ENCODE measurements at regions not wholly inside any gene's neighbourhood (a gene's known extent, or its start where the extent isn't known, plus 50 kb on each side); places are given as distances from the start of the nearest gene placed in this dataset.

DNA sequence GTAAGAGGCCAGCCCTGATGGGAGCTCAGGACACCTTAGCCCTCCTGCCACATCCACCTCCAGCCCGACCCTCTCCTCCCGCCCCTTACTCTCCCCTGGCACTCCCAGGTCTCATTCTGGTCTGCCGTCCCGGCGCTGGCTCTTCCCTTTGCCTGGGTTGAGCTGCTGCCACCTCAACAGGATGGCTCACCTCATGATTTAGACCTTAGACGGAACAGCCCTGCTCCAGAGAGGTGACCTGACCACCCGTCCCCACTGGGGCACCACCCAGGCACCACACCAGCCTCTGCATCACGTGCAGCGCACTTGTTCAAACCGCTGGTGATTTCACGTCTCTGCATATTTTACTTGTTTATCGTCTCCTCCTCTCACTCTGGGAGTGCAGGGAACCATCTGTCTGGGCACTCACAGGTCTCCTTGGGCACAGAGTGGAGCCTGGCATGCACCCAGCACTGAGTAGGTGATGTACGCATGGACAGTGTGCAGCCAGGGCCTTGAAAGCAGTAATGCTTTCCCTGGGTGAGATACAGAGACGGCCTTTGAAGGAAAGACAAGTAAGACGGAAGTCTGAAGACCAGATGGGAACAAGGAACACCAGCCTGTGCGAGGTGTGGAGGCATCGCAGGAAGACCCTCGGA, 183.1 kb downstream of the KATNAL1 start:
- Mint-ChIP-seq H3K36me3 (ENCODE audit: low read depth) (peaks cover 1% of the 10 kb centered on the region), H3K4me1 (ENCODE audit: low read depth) (peaks cover 29% of the 10 kb centered on the region), H3K4me3 (no peak overlapping the region), H3K9me3 (no peaks in the 10 kb centered on the region), H3K27me3 (ENCODE audit: insufficient read depth) (peaks cover 2% of the 10 kb centered on the region), H3K27ac (no peak overlapping the region)
- intact Hi-C loops (cut with micrococcal nuclease) = no loop called here
- DNase-seq (ENCODE audit: low spot score) = no peak

DNA sequence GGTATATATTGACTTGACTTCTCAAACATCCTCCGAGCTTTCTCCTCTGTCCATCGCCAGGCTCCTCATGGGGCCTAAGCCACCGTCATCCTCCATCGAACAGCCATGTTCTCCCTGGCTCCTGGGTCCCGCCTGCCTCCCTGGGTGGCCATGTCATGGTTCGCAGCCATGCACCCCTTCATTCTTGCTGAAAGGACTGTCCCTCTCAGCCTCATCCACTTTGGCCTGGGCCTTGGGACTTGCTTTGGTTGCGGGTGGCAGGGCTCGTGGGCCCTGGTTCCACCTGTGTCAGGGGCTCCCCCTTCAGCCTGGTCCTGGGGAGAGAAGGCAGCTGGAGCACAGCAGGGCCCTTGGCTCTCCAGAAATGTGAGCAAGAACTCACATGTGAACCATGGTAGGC, 183.8 kb downstream of the KATNAL1 start:
- DNase-seq (ENCODE audit: low spot score) = no peak
- intact Hi-C loops (cut with micrococcal nuclease) = no loop called here
- Mint-ChIP-seq H3K4me3 (no peak overlapping the region), H3K9me3 (no peaks in the 10 kb centered on the region), H3K27ac (no peak overlapping the region), H3K27me3 (ENCODE audit: insufficient read depth) (peaks cover 2% of the 10 kb centered on the region), H3K4me1 (ENCODE audit: low read depth) (peaks cover 34% of the 10 kb centered on the region), H3K36me3 (ENCODE audit: low read depth) (peaks cover 1% of the 10 kb centered on the region)

DNA sequence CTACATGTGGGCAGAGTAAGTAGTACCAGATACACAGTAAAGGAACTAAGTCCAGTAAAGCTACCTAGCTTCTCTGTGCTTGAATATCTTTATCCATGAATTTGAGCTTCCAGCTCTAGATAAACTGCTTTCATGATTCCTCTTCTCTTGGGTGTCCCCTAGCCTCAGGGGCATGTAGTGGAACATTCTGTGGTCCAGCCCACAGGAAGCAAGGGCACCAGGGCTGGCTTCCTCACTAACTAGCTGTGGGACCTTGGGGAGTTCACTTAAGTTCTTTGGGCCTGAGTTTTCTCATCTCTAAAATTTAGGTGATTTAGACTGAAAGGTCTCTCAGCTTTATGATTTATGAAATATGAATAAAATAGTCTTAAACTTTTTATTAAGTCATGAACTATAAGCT, 185.7 kb downstream of the KATNAL1 start:
- no peak for DNase-seq (ENCODE audit: low spot score)
- intact Hi-C loops (cut with micrococcal nuclease) = no loop called here
- H3K36me3 Mint-ChIP-seq (ENCODE audit: low read depth) = peaks cover 1% of the 10 kb centered on the region
- H3K9me3 Mint-ChIP-seq = no peaks in the 10 kb centered on the region
- H3K4me1 Mint-ChIP-seq (ENCODE audit: low read depth) = peaks cover 39% of the 10 kb centered on the region
- peaks cover 6% of the 10 kb centered on the region for H3K27me3 Mint-ChIP-seq (ENCODE audit: insufficient read depth)
- H3K27ac Mint-ChIP-seq = no peak overlapping the region
- H3K4me3 Mint-ChIP-seq = no peak overlapping the region

DNA sequence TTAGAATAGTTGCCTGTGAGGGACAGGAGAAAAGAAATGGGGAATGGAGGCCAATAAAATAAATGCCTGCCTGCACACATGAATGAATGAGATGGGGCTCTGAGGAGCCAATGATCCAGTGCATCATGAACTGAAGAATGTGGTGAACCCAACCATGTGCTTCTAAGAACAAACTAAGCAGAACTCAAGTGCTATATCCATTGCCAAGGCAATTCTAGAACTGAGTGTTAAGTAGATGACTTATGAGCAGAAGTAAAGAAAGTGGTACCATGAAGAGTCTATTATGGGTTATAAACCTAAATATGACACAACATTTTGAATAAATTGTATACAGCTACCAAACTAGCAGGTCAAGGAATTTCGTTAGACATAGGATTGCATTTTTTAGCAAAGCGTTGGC, 186.1 kb downstream of the KATNAL1 start:
- Mint-ChIP-seq H3K4me1 (ENCODE audit: low read depth) (peaks cover 39% of the 10 kb centered on the region), H3K9me3 (no peaks in the 10 kb centered on the region), H3K4me3 (no peak overlapping the region), H3K36me3 (ENCODE audit: low read depth) (peaks cover 1% of the 10 kb centered on the region), H3K27ac (no peak overlapping the region), H3K27me3 (ENCODE audit: insufficient read depth) (peaks cover 8% of the 10 kb centered on the region)
- no peak for DNase-seq (ENCODE audit: low spot score)
- intact Hi-C loops (cut with micrococcal nuclease) = no loop called here

DNA sequence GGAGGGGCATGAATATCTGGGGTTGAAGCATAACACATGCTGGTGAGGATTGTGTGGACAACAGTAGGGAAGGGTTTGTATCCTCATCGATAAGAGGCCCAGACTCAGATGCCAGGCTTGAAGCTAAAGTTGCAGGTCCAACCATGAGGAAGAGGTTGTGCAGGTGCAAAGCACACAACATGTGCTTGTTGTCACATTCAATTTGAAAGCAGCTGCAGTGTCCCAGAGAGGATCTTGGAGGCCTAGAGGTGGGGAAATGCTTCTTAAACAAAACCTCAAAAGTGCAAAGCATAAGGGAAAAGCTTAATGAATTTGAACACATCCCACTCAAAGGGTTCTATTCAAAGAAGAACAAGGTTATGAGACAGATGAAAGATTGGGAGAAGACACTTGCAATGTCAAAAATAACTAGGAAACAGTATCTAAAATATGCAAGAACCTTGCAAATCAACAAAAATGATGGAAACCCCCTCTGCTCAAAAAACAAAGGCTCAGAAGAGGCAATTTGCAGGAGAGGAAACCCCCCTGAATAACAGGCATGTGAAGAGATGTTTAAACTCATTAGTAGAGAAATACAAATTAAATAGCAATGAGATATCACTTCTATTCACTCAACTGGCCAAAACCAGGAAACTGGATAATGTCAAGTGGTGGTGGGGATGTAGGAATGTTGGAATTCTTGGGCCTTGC, 187.1 kb downstream of the KATNAL1 start:
- Mint-ChIP-seq H3K4me1 (ENCODE audit: low read depth) (peaks cover 40% of the 10 kb centered on the region), H3K36me3 (ENCODE audit: low read depth) (peaks cover 1% of the 10 kb centered on the region), H3K9me3 (no peaks in the 10 kb centered on the region), H3K27ac (peak overlapping the region; percentile 32), H3K4me3 (no peak overlapping the region), H3K27me3 (ENCODE audit: insufficient read depth) (peaks cover 14% of the 10 kb centered on the region)
- intact Hi-C loops (cut with micrococcal nuclease) = no loop called here
- no peak for DNase-seq (ENCODE audit: low spot score)

DNA sequence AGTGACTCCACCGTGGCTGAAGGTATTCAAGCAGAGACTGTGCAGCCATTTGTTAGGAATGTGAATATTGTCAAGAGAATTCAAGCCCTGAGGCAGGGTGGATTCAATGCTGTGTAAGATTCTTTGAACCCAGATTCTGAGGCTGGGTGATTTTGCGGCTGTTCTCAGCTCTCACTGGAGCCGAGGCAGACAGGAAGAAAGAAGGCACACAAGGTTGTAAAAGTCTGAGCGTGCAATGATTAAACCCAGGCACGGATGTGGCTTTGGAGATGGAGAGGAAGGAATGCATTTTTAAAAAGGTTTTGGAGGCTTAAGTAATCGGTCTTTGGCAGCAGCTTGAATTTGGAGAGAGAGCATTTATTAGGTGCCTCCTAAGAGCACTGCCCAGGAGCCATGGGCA, 187.9 kb downstream of the KATNAL1 start:
- peaks cover 14% of the 10 kb centered on the region for H3K27me3 Mint-ChIP-seq (ENCODE audit: insufficient read depth)
- intact Hi-C loops (cut with micrococcal nuclease) = loop anchor here (10.0 kb wide), 1 partner anchor 1045 kb away; the partner anchor contains the start of gene HSPH1
- H3K36me3 Mint-ChIP-seq (ENCODE audit: low read depth) = peaks cover 1% of the 10 kb centered on the region
- H3K4me1 Mint-ChIP-seq (ENCODE audit: low read depth) = peaks cover 44% of the 10 kb centered on the region
- peak overlapping the region; percentile 38 for H3K4me3 Mint-ChIP-seq
- H3K27ac Mint-ChIP-seq = peak overlapping the region; percentile 32
- peak; percentile 43 for DNase-seq (ENCODE audit: low spot score)
- no peaks in the 10 kb centered on the region for H3K9me3 Mint-ChIP-seq

DNA sequence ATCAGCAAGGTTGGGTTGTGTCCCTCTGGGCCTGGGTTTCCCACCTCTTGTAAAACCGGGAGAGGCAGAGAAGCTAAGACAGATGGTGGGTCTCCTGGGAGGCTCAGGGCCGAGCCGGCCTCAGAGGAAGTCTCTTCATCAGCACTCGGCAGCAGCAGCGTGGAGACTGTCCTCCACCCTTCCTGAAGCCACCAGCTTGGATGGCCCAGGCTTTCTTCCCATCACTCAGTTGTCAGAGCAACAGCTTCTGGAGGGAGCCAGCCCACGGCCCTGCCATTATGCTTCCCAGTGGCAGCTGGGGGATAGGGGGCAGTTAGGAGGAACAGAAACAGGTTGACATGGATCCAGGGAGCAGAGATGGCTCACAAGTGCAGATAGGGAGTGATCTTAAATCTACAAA, 191.0 kb downstream of the KATNAL1 start:
- H3K27me3 Mint-ChIP-seq (ENCODE audit: insufficient read depth) = peaks cover 18% of the 10 kb centered on the region
- H3K4me3 Mint-ChIP-seq = no peak overlapping the region
- no peak for DNase-seq (ENCODE audit: low spot score)
- intact Hi-C loops (cut with micrococcal nuclease) = loop anchor here (10.0 kb wide), 1 partner anchor 1048 kb away; the partner anchor contains the start of gene HSPH1
- no peaks in the 10 kb centered on the region for H3K36me3 Mint-ChIP-seq (ENCODE audit: low read depth)
- peaks cover 61% of the 10 kb centered on the region for H3K4me1 Mint-ChIP-seq (ENCODE audit: low read depth)
- H3K9me3 Mint-ChIP-seq = no peaks in the 10 kb centered on the region
- no peak overlapping the region for H3K27ac Mint-ChIP-seq

DNA sequence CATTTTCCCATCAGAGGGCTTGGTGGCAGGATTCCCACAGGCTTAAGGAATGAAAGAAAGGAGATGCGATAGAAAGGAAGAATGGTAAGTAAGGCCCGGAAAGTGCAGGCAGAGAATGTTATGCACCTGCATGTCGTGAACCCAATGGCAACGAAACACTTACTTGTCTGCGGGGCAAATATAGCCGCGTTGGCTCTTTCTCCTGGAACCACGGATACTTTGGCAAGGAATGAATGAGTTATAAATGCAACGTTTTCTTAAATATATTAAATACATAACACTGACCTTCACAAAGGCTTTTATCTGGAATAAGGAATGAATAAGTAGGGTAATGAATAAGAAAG, 192.1 kb downstream of the KATNAL1 start:
- no peak overlapping the region for H3K27ac Mint-ChIP-seq
- intact Hi-C loops (cut with micrococcal nuclease) = loop anchor here (1.0 to 10.0 kb wide), 5 partner anchors 27 to 1050 kb away; partner anchors contain the start of genes HSPH1 and SLC7A1
- H3K9me3 Mint-ChIP-seq = no peaks in the 10 kb centered on the region
- H3K4me3 Mint-ChIP-seq = peak overlapping the region; percentile 69
- H3K27me3 Mint-ChIP-seq (ENCODE audit: insufficient read depth) = peaks cover 18% of the 10 kb centered on the region
- peaks cover 49% of the 10 kb centered on the region for H3K4me1 Mint-ChIP-seq (ENCODE audit: low read depth)
- H3K36me3 Mint-ChIP-seq (ENCODE audit: low read depth) = no peaks in the 10 kb centered on the region
- no peak for DNase-seq (ENCODE audit: low spot score)

DNA sequence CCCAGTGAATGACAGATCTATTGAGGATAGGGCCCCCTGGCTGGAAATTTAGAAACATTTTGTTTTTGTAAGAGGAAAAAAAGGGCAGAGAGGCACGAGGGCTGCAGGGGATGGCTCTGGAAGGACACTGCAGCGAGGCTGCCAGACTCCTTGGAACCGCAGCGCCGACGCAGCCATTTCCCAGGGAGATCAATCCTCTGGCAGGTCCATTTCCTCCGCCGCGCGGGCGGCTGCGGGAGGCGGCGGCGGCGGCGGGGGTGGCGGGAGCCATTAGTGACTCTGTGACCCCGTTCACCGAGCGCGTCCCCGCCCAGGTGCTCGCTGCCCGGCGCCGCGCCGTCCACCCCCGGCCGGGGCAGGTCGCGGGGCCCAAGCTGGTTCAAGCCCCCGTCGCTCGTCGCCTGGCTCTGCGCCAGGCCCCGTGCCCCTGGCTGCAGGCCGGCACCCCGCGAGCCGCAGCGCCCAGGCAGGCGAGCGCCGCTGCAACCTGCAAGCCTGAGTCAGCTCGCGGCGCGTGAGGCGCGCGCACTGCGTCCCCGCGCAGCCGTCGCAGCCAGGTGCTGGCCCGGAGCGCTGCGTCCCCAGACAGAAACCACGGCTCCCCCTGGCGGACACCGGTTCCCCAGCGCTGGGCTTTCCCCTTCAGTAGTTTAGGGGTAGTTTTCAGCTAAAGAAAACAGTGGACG, 192.6 kb downstream of the KATNAL1 start:
- Mint-ChIP-seq H3K27ac (no peak overlapping the region), H3K27me3 (ENCODE audit: insufficient read depth) (peaks cover 18% of the 10 kb centered on the region), H3K9me3 (no peaks in the 10 kb centered on the region), H3K4me3 (peak overlapping the region; percentile 81), H3K36me3 (ENCODE audit: low read depth) (no peaks in the 10 kb centered on the region), H3K4me1 (ENCODE audit: low read depth) (peaks cover 44% of the 10 kb centered on the region)
- peak; percentile 86 for DNase-seq (ENCODE audit: low spot score)
- intact Hi-C loops (cut with micrococcal nuclease) = loop anchor here (1.0 to 10.0 kb wide), 7 partner anchors 28 to 1050 kb away; partner anchors contain the start of genes HSPH1 and SLC7A1

DNA sequence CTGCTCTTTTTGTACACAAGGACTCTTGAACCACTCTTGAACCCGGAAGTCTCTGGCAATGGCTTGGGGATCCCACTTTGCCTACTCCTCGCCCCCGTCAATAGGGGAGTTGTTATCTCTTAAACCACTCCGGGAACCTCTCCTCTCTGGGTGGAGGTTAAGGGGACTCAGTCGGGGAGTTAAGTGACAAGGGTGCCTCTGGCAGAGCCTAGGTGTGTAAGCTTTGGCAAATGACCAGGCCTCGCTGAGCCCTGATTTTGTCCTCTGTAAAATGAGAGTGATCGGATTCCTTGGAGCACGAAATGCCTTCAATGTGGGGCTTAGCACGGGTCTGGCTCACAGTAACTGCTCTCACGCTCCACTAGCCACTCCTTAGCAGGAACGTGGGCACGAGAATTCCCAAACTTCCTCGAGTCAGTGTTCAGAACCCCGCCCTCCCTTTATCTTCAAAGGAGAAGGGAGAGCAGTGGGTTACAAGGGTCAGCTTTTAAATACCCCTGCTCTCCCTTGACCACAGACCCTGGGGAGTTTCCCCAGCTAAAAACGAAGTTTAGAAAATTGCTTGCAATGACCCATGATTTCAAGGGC, 193.3 kb downstream of the KATNAL1 start:
- no peaks in the 10 kb centered on the region for H3K36me3 Mint-ChIP-seq (ENCODE audit: low read depth)
- intact Hi-C loops (cut with micrococcal nuclease) = loop anchor here (1.0 to 10.0 kb wide), 8 partner anchors 44 to 1051 kb away; partner anchors contain the start of genes HSPH1, SLC7A1 and UBL3
- peak overlapping the region; percentile 81 for H3K4me3 Mint-ChIP-seq
- H3K27me3 Mint-ChIP-seq (ENCODE audit: insufficient read depth) = peaks cover 18% of the 10 kb centered on the region
- no peaks in the 10 kb centered on the region for H3K9me3 Mint-ChIP-seq
- DNase-seq (ENCODE audit: low spot score) = no peak
- peaks cover 38% of the 10 kb centered on the region for H3K4me1 Mint-ChIP-seq (ENCODE audit: low read depth)
- H3K27ac Mint-ChIP-seq = no peak overlapping the region

DNA sequence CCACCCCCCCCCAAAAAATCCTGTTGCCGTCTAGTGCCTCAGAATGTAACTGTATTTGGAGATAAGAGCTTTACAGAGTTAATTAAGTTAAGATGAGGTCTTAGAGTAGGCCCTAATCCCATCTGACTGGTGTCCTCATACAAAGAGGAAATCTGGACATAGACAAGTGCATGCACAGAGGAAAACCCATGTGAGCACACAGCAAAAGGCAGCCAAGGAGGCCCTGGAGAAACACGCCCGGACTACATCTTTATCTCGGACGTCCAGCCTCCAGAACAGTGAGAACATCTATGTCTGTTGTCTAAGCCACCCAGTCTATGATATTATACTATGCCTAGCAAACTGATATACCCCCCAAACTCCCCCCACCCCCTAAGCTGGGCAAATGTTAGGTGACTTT, 193.8 kb downstream of the KATNAL1 start:
- peaks cover 18% of the 10 kb centered on the region for H3K27me3 Mint-ChIP-seq (ENCODE audit: insufficient read depth)

DNA sequence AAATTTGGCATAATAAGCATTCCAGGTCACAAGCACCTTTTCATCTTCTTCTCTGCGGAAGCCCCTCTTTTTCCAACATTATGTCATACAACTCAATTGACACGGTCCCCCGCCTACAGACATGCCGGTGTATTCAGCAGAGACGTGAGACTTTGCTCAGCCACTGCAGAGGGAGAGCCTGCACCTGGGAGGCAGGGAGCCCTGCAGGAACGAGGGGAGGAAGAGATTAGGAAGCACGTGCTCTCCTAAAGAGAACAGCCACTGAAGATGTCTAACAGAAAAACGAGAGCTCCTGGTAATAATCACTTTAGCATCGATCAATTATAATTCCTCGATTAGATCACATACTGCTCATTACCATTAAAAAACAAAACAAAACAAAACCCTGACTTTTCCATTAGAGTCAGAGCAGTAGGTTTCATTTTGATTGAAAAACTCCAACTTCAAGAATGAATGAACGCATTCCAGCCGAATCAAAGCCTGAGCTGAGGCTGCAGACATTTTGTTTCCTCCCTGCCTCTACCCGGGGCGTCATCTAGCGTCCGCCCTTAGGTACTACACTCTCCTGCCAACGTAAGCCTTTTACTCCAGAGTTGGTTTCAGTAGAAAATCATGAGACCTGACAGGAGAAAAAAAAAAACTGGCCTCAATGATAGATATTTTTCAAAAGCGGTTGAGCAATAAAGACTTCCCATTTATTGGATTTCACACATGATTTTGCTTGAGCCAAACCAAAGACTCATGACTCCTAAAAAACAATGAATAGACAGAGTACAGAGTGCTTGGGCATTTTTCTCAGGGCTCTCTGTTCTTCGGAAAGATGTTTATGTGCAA, 194.5 kb downstream of the KATNAL1 start:
- Mint-ChIP-seq H3K27me3 (ENCODE audit: insufficient read depth) (peaks cover 17% of the 10 kb centered on the region), H3K9me3 (no peaks in the 10 kb centered on the region), H3K27ac (no peak overlapping the region), H3K4me3 (peak overlapping the region; percentile 67), H3K4me1 (ENCODE audit: low read depth) (peaks cover 29% of the 10 kb centered on the region), H3K36me3 (ENCODE audit: low read depth) (no peaks in the 10 kb centered on the region)
- intact Hi-C loops (cut with micrococcal nuclease) = loop anchor here (1.0 to 10.0 kb wide), 6 partner anchors 45 to 1052 kb away; partner anchors contain the start of genes HSPH1 and UBL3
- DNase-seq (ENCODE audit: low spot score) = peak; percentile 73

More for the DNA sequence above, 193.8 kb downstream of the KATNAL1 start:
- Mint-ChIP-seq H3K27ac (no peak overlapping the region), H3K9me3 (no peaks in the 10 kb centered on the region), H3K4me1 (ENCODE audit: low read depth) (peaks cover 34% of the 10 kb centered on the region), H3K36me3 (ENCODE audit: low read depth) (no peaks in the 10 kb centered on the region), H3K4me3 (peak overlapping the region; percentile 81)
- intact Hi-C loops (cut with micrococcal nuclease) = loop anchor here (1.0 to 10.0 kb wide), 6 partner anchors 45 to 1051 kb away; partner anchors contain the start of genes HSPH1 and UBL3
- DNase-seq (ENCODE audit: low spot score) = no peak
